ENCODE measurements at regions not wholly inside any gene's neighbourhood (a gene's known extent, or its start where the extent isn't known, plus 50 kb on each side); places are given as distances from the start of the nearest gene placed in this dataset.

DNA sequence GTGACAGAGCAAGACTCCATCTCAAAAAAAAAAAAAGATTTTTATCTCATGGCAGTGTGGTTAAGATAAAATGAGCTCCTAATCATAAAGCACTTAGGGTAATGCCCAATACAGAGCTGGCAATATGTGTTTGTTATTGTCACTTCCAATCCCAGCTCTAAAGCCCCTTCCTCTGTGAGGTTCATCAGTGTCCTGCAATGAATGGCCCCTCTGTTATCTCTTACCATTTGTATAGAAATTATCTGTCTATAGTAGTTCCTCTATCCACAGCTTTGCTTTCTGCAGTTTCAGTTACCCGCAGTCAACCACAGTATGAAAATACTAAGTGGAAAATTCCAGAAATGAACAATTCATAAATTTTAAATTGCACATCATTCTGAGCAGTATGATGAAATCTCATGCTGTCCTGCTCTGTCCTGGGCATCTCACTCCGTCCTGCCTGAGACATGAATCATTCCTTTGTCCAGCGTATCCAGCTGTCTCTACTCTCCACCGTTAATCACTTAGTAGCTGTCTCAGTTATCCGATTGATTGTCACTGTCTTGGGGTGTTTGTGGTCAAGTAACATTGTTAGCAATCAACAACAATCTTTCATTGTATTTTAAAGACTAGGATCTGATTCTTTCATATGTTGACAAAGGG is 50.2 kb upstream of the DNAH14 start:
- H3K4me2 ChIP-seq = no peak overlapping the region
- no peak overlapping the region for H3K27ac ChIP-seq
- H2AFZ ChIP-seq (ENCODE audit: low read depth) = no peak overlapping the region
- no peaks in the 10 kb centered on the region for H3K79me2 ChIP-seq (ENCODE audit: insufficient read depth, low read depth)
- H3K27me3 ChIP-seq (ENCODE audit: insufficient read depth, low read depth) = no peaks in the 10 kb centered on the region
- TF ChIP-seq, protein P1, sequence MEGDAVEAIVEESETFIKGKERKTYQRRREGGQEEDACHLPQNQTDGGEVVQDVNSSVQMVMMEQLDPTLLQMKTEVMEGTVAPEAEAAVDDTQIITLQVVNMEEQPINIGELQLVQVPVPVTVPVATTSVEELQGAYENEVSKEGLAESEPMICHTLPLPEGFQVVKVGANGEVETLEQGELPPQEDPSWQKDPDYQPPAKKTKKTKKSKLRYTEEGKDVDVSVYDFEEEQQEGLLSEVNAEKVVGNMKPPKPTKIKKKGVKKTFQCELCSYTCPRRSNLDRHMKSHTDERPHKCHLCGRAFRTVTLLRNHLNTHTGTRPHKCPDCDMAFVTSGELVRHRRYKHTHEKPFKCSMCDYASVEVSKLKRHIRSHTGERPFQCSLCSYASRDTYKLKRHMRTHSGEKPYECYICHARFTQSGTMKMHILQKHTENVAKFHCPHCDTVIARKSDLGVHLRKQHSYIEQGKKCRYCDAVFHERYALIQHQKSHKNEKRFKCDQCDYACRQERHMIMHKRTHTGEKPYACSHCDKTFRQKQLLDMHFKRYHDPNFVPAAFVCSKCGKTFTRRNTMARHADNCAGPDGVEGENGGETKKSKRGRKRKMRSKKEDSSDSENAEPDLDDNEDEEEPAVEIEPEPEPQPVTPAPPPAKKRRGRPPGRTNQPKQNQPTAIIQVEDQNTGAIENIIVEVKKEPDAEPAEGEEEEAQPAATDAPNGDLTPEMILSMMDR (conservative IDR thresholded peaks at IDR 0.05; ENCODE audit: low read depth, low read length) = no peak
- H3K9ac ChIP-seq = no peak overlapping the region
- no peaks in the 10 kb centered on the region for H4K20me1 ChIP-seq (ENCODE audit: insufficient read depth)
- peaks cover under 1% of the 10 kb centered on the region for H3K4me1 ChIP-seq (ENCODE audit: low read depth, poor library complexity, severe bottlenecking)
- no peaks in the 10 kb centered on the region for H3K36me3 ChIP-seq (ENCODE audit: insufficient read depth)
- H3K4me3 ChIP-seq (IDR thresholded peaks at IDR 0.05; ENCODE audit: insufficient read depth, low read depth, low read length) = no peak overlapping the region
